Panc1 (cell line): ENCODE measurements at regions not wholly inside any gene's neighbourhood (a gene's known extent, or its start where the extent isn't known, plus 50 kb on each side); places are given as distances from the start of the nearest gene placed in this dataset.

ENCODE experiments used
- ATAC-seq: fragments of 200-7000 bp; cut with Tn5 transposase; 2 replicates; pipeline ENCODE4 v1.9.1; 2020; ENCODE audit warnings: mild to moderate bottlenecking, moderate library complexity
- BruUV-seq: library from RNA; stranded (reverse); fragments of 400-500 nt; replicated peaks from 2 replicates; lab custom pipeline; 2021; lab: Mats Ljungman, UMichigan
- CTCF ChIA-PET: fragments of 300-600 bp; sonication (Branson Sonifier 250); formaldehyde crosslinking; loops from one replicate; lab custom pipeline; 2022; ENCODE audit warnings: antibody characterized with exemption; lab: Charles Lee
- POLR2A ChIA-PET: fragments of 300-600 bp; sonication (Branson Sonifier 250); formaldehyde crosslinking; loops from one replicate; lab custom pipeline; 2022; ENCODE audit warnings: antibody characterized with exemption; lab: Charles Lee
- DNase-seq: peaks from one replicate; pipeline ENCODE4 v3.0.0-alpha.2; 2010; ENCODE audit warnings: low read depth, low spot score
- H3K27ac ChIP-seq: 2 replicates; pipeline ENCODE4 v1.5.1; 2011; ENCODE audit warnings: mild to moderate bottlenecking, low read length, inconsistent platforms
- H3K27me3 ChIP-seq: fragments of 200-500 bp; sonication (Bioruptor generic); 2 replicates; pipeline ENCODE4 v1.6.0; 2014; ENCODE audit warnings: low read length, inconsistent platforms; ENCODE audit not compliant: control insufficient read depth, insufficient read depth
- H3K36me3 ChIP-seq: fragments of 200-500 bp; sonication (Bioruptor generic); 2 replicates; pipeline ENCODE4 v1.5.1; 2014; ENCODE audit warnings: inconsistent platforms, mild to moderate bottlenecking, low read length, moderate library complexity; ENCODE audit not compliant: control insufficient read depth, insufficient read depth
- H3K4me1 ChIP-seq: 2 replicates; pipeline ENCODE4 v1.5.1; 2011; ENCODE audit warnings: inconsistent platforms, mild to moderate bottlenecking, low read length, moderate library complexity; ENCODE audit not compliant: control insufficient read depth, insufficient read depth
- H3K4me3 ChIP-seq, 2 experiments: 2 replicates each; pipeline ENCODE4 v1.5.1; 2011 to 2012; ENCODE audit warnings: low read depth in 2 of 2, low read length in 2 of 2, mild to moderate bottlenecking in 2 of 2, inconsistent platforms in 1 of 2, moderate library complexity in 1 of 2
- H3K9me3 ChIP-seq: fragments of 200-500 bp; sonication (Bioruptor generic); 2 replicates; pipeline ENCODE4 v1.5.1; 2014; ENCODE audit warnings: low read depth, mild to moderate bottlenecking, inconsistent platforms, low read length, moderate library complexity; ENCODE audit not compliant: control insufficient read depth, insufficient read depth
- CTCF ChIP-seq: fragments of 450-650 bp; IDR thresholded peaks from 2 replicates; pipeline ENCODE4 v1.5.1; 2017; ENCODE audit warnings: mild to moderate bottlenecking
- POLR2AphosphoS5 ChIP-seq: IDR thresholded peaks from 2 replicates; pipeline ENCODE4 v1.6.1; 2012; ENCODE audit warnings: mild to moderate bottlenecking, low read depth, low read length, moderate library complexity
- REST ChIP-seq, 2 experiments: IDR thresholded peaks; 2 replicates each; pipeline ENCODE4 v1.6.1; 2011 to 2012; ENCODE audit warnings: low read depth in 2 of 2, control low read depth in 1 of 2, low read length in 1 of 2, mild to moderate bottlenecking in 1 of 2, moderate library complexity in 1 of 2; ENCODE audit not compliant: insufficient read depth in 1 of 2
- SIN3A ChIP-seq: IDR thresholded peaks from 2 replicates; pipeline ENCODE4 v1.6.1; 2012; ENCODE audit warnings: low read depth, mild to moderate bottlenecking, low read length, moderate library complexity, borderline replicate concordance; ENCODE audit not compliant: insufficient read depth
- TCF7L2 ChIP-seq: IDR thresholded peaks from 2 replicates; pipeline ENCODE4 v1.6.1; 2011; ENCODE audit warnings: mild to moderate bottlenecking, low read depth, low read length, inconsistent platforms
- in situ Hi-C: cut with HindIII; loops from 2 replicates; pipeline ENCODE4 v1.10.0; 2016; ENCODE audit warnings: low sequenced_read_pairs, low pct_unique_long_range_greater_than_20kb
- intact Hi-C: fragments of 100-400 bp; cut with micrococcal nuclease; formaldehyde crosslinking; loops from one replicate; pipeline ENCODE4 v1.10.0; 2022; ENCODE audit not compliant: unreplicated experiment

GRCh38 chr9:106479679-106480078 is 383.3 kb upstream of the ZNF462 start:
- ChIA-PET CTCF (no interaction called here), POLR2A (no interaction called here)
- Histone ChIP-seq H3K4me1 (no peaks in the 10 kb centered on the region), H3K9me3 (no peaks in the 10 kb centered on the region), H3K27ac (no peak overlapping the region), H3K4me3 (no peak overlapping the region), H3K27me3 (no peaks in the 10 kb centered on the region), H3K36me3 (no peaks in the 10 kb centered on the region)
- TF ChIP-seq SIN3A (no peak), POLR2AphosphoS5 (no peak), CTCF (no peak)
- in situ Hi-C loops (no loop called here), intact Hi-C loops (no loop called here)
- ATAC-seq (no peak), DNase-seq (no peak)
- no TSS peak for BruUV-seq

- Histone ChIP-seq H3K27ac (no peak overlapping the region), H3K4me3 (no peak overlapping the region), H3K4me1 (no peaks in the 10 kb centered on the region), H3K27me3 (no peaks in the 10 kb centered on the region), H3K36me3 (no peaks in the 10 kb centered on the region), H3K9me3 (no peaks in the 10 kb centered on the region)
- intact Hi-C loops: no loop called here
- ChIA-PET POLR2A (no interaction called here), CTCF (no interaction called here)
- in situ Hi-C loops: no loop called here
- ATAC-seq (no peak), DNase-seq (no peak)
- no TSS peak for BruUV-seq
- no peak for TF ChIP-seq CTCF
- TF ChIP-seq SIN3A: no peak
- no peak for TF ChIP-seq REST (IDR thresholded peaks at IDR 0.05; ENCODE audit: insufficient read depth in 1 of 2, low read depth in 2 of 2, low read length in 1 of 2)
- no peak for TF ChIP-seq POLR2AphosphoS5
- no peak for TF ChIP-seq TCF7L2
Measured at GRCh38 chr9:106481013-106481609, 381.9 kb upstream of the ZNF462 start.
